ENCODE measurements at regions not wholly inside any gene's neighbourhood (a gene's known extent, or its start where the extent isn't known, plus 50 kb on each side); places are given as distances from the start of the nearest gene placed in this dataset.
A peak's percentile ranks its signal among the peaks of the same experiment; 100 is the strongest.

DNA sequence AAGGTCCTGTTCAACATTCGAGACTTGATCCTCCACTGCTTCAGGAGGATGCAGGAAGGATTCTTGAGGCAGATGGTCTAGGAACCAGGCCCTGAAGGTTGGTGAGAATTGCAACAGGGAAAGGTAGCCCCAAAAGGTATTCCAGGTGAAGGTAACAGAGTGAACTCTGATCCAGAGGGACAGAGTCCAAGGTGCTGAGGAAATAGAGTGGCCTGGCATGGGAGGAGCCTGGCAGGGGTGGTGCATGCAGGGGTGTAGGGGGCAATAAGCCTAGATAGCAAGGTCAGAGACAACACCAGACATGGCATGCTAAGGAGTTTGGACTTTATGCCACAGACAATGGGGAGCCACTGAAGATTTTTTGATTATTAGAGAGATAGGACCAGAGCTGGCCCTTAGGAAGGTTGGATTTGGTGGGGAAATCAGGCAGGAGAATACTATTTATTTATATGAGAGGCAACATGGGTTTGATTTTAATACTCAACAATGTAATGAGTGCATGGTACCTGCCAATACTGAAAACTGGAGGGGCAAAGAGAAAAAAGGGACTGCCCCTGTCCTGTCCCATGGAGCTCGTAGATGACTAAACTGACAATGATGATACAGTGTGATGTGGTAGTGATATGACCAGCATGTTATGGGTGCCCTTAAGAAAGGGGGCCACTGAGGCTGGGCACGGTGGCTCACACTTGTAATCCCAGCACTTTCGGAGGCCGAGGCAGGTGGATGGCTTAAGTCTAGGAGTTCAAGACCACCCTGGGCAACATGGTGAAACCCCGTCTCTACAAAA, 50.5 kb upstream of the TMED10 start:
- DNase-seq, result peak in 1 of 10 donors; percentile 38
- intact Hi-C loops (cut with DNase I), result no loop called here

Measured in posterior cingulate gyrus (tissue), 11 donors.